Esophagus squamous epithelium (tissue), 4 donors: ENCODE measurements at regions not wholly inside any gene's neighbourhood (a gene's known extent, or its start where the extent isn't known, plus 50 kb on each side); places are given as distances from the start of the nearest gene placed in this dataset.

Experiments used
- POLR2A ChIP-seq, 4 donors: fragments of 450-650 bp; IDR thresholded peaks; one replicate each; pipeline ENCODE4 v1.6.1; 2017; ENCODE audit warnings: antibody characterized with exemption in 4 of 4, mild to moderate bottlenecking in 4 of 4, moderate library complexity in 3 of 4
- TF ChIP-seq, protein P1 (sequence below), 6 experiments: fragments of 450-650 bp in 4 of 6; fragments of 200-600 bp in 2 of 6; sonication (generic) in 2 of 6; IDR thresholded peaks; one replicate each; pipeline ENCODE4 v1.5.1; 2016 to 2019; ENCODE audit warnings: antibody characterized with exemption in 6 of 6, mild to moderate bottlenecking in 4 of 6, moderate library complexity in 4 of 6

DNA sequence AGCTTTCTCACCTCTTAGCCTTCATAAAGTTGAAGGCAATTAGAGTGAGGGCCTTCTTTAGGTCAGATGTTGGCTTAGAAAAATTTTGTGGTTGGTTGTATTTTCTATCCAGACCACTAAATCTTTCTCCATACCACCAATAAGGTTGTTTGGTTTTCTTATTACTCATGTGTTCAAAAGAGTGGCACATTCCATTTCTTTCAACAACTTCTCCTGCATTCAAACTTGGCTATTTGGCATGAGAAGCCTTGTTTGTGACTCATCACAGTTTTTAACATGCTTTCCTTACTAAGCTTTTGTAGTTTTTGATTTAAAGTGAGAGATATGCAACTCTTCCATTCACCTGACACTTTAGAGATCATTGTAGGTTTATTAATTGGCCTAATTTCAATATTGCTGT, 949.6 kb downstream of the TBC1D32 start:
- TF ChIP-seq, protein P1, sequence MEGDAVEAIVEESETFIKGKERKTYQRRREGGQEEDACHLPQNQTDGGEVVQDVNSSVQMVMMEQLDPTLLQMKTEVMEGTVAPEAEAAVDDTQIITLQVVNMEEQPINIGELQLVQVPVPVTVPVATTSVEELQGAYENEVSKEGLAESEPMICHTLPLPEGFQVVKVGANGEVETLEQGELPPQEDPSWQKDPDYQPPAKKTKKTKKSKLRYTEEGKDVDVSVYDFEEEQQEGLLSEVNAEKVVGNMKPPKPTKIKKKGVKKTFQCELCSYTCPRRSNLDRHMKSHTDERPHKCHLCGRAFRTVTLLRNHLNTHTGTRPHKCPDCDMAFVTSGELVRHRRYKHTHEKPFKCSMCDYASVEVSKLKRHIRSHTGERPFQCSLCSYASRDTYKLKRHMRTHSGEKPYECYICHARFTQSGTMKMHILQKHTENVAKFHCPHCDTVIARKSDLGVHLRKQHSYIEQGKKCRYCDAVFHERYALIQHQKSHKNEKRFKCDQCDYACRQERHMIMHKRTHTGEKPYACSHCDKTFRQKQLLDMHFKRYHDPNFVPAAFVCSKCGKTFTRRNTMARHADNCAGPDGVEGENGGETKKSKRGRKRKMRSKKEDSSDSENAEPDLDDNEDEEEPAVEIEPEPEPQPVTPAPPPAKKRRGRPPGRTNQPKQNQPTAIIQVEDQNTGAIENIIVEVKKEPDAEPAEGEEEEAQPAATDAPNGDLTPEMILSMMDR (IDR thresholded peaks at IDR 0.05) = no peak
- TF ChIP-seq POLR2A (IDR thresholded peaks at IDR 0.05) = no peak
